CD4-positive, alpha-beta memory T cell (primary cell): ENCODE measurements at regions not wholly inside any gene's neighbourhood (a gene's known extent, or its start where the extent isn't known, plus 50 kb on each side); places are given as distances from the start of the nearest gene placed in this dataset.

Source experiments
- CTCF ChIA-PET: fragments of 350-600 bp; sonication (Branson Sonifier 250); formaldehyde crosslinking; loops from one replicate; lab custom pipeline; 2021; ENCODE audit warnings: inconsistent platforms; ENCODE audit not compliant: partially characterized antibody; lab: Charles Lee
- POLR2A ChIA-PET: fragments of 350-600 bp; sonication (Branson Sonifier 250); formaldehyde crosslinking; loops from one replicate; lab custom pipeline; 2021; ENCODE audit not compliant: partially characterized antibody; lab: Charles Lee
- DNase-seq, 5 donors: peaks; one replicate each; pipeline versions ENCODE4 v3.0.0 to v3.0.0-alpha.2; 2020 to 2022; ENCODE audit warnings: mixed read lengths in 1 of 5
- H3K27ac ChIP-seq: one replicate; pipeline ENCODE4 v1.7.0; 2013; ENCODE audit warnings: low read depth, low read length
- H3K27me3 ChIP-seq: 2 replicates; pipeline ENCODE4 v1.7.0; 2013; ENCODE audit warnings: mild to moderate bottlenecking, low read length, moderate library complexity; ENCODE audit not compliant: insufficient read depth
- H3K36me3 ChIP-seq: 2 replicates; pipeline ENCODE4 v1.7.0; 2013; ENCODE audit warnings: mild to moderate bottlenecking, low read length, moderate library complexity; ENCODE audit not compliant: insufficient read depth
- H3K4me1 ChIP-seq: 2 replicates; pipeline ENCODE4 v1.7.0; 2013; ENCODE audit warnings: mild to moderate bottlenecking, low read length, moderate library complexity; ENCODE audit not compliant: insufficient read depth
- H3K4me3 ChIP-seq, 2 donors: one replicate each; pipeline ENCODE4 v1.7.0; 2013; ENCODE audit warnings: low read length in 2 of 2, mild to moderate bottlenecking in 1 of 2
- H3K9me3 ChIP-seq, 2 donors: one replicate each; pipeline ENCODE4 v1.7.0; 2013; ENCODE audit warnings: low read length in 2 of 2, control low read depth in 1 of 2; ENCODE audit not compliant: control insufficient read depth in 1 of 2
- H3K27ac Mint-ChIP-seq, 7 donors: one replicate each; pipeline ENCODE4 v1.8.0; 2020 to 2021; ENCODE audit warnings: mixed read lengths in 7 of 7, mild to moderate bottlenecking in 6 of 7, inconsistent platforms in 3 of 7, moderate library complexity in 3 of 7
- H3K27me3 Mint-ChIP-seq, 2 donors: one replicate each; pipeline ENCODE4 v1.8.0; 2020 to 2021; ENCODE audit warnings: mixed read lengths in 2 of 2
- H3K36me3 Mint-ChIP-seq, 2 donors: one replicate each; pipeline ENCODE4 v1.8.0; 2020 to 2021; ENCODE audit warnings: mixed read lengths in 2 of 2, inconsistent platforms in 1 of 2, mild to moderate bottlenecking in 1 of 2
- H3K4me1 Mint-ChIP-seq, 4 donors: one replicate each; pipeline ENCODE4 v1.8.0; 2020 to 2021; ENCODE audit warnings: mixed read lengths in 4 of 4, mild to moderate bottlenecking in 1 of 4
- H3K4me3 Mint-ChIP-seq, 8 donors: one replicate each; pipeline ENCODE4 v1.8.0; 2020 to 2021; ENCODE audit warnings: mixed read lengths in 8 of 8, mild to moderate bottlenecking in 7 of 8, moderate library complexity in 6 of 8, inconsistent platforms in 3 of 8
- H3K9me3 Mint-ChIP-seq, 8 donors: one replicate each; pipeline ENCODE4 v1.8.0; 2020 to 2021; ENCODE audit warnings: mixed read lengths in 8 of 8, mild to moderate bottlenecking in 5 of 8, inconsistent platforms in 3 of 8, moderate library complexity in 1 of 8
- intact Hi-C: fragments of 100-400 bp; cut with micrococcal nuclease; formaldehyde crosslinking; loops from one replicate; pipeline ENCODE4 v1.15.1; 2023

DNA sequence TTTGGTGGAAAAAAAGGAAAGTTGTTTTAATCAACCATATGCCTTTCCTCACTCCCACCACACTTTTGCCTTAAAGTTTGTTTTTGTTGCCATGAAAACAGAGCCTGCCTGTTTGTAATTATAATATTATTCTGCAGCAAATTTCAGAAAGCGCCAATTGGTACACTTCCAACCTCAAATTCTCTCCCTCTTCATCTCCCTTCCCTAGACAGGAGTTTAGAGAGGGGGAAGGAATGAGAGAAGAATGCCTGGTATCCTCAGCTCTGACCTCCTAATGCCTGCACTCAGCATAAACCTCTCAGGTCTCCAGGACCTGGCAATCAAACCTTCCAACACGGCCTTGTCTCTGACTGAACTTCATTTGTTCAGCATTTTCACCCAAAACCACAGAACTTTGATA is 138.4 kb upstream of the HCCS start:
- H3K9me3 ChIP-seq, result no peaks in the 10 kb centered on the region
- H3K4me3 ChIP-seq, result no peak overlapping the region
- ChIA-PET POLR2A (no interaction called here), CTCF (no interaction called here)
- Mint-ChIP-seq H3K27me3 (no peaks in the 10 kb centered on the region), H3K4me3 (no peak overlapping the region), H3K27ac (no peak overlapping the region), H3K9me3 (peaks cover 0 to 39% (median 14%) of the 10 kb centered on the region in 8 donors), H3K4me1 (no peaks in the 10 kb centered on the region), H3K36me3 (peaks cover 0 to 2% of the 10 kb centered on the region in 2 donors)
- no peaks in the 10 kb centered on the region for H3K27me3 ChIP-seq
- H3K36me3 ChIP-seq, result no peaks in the 10 kb centered on the region
- no peak for DNase-seq
- intact Hi-C loops, result no loop called here
- no peak overlapping the region for H3K27ac ChIP-seq
- no peaks in the 10 kb centered on the region for H3K4me1 ChIP-seq

DNA sequence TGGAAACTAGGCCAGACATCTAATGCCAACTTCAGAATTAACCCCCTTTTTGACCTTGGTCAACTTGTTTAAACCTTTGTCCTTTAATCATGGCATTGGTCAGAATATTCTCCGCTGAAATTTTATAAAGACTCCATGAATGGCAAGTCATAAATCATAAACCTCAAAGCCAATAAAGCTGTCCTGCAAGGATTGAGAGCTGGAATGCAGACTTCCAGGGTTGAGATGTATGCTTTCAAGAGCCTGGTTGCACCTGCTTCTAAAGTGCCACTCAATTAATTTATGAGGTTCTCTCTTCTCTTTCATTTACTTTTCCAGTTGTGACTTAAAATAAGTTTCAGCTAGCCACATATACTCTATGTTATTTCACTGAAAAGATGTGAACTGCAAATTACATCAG is 136.2 kb upstream of the HCCS start:
- Mint-ChIP-seq H3K4me3 (no peak overlapping the region), H3K4me1 (no peaks in the 10 kb centered on the region), H3K27me3 (no peaks in the 10 kb centered on the region), H3K27ac (no peak overlapping the region), H3K9me3 (peaks cover 0 to 38% (median 10%) of the 10 kb centered on the region in 8 donors), H3K36me3 (peaks cover 0 to 2% of the 10 kb centered on the region in 2 donors)
- ChIA-PET POLR2A (no interaction called here), CTCF (no interaction called here)
- no peaks in the 10 kb centered on the region for H3K9me3 ChIP-seq
- intact Hi-C loops, result no loop called here
- H3K4me3 ChIP-seq, result no peak overlapping the region
- no peak overlapping the region for H3K27ac ChIP-seq
- no peaks in the 10 kb centered on the region for H3K4me1 ChIP-seq
- DNase-seq, result no peak
- no peaks in the 10 kb centered on the region for H3K36me3 ChIP-seq
- no peaks in the 10 kb centered on the region for H3K27me3 ChIP-seq

DNA sequence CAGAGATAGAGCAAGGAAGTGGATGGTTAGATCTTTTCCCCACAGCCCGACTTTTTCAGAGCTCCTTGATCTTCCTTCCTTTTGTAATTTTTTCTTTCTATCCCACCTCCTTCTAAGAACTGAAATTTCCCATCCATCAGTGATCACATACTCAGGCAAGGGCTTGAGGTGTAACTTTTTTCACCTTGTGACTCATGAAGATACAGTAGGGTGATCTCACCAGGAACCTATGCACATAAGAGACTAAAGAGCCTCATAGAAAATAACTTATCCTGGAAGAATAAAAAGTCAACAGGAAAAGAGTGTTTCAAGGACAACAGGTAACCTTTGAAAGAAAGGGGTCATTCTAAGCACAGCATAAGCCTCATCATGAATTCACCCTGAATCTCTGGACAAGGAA is 131.2 kb upstream of the HCCS start:
- H3K27me3 Mint-ChIP-seq, result no peaks in the 10 kb centered on the region
- no peak for DNase-seq
- intact Hi-C loops, result no loop called here
- no peaks in the 10 kb centered on the region for H3K36me3 ChIP-seq
- no peak overlapping the region for H3K27ac Mint-ChIP-seq
- H3K9me3 ChIP-seq, result no peaks in the 10 kb centered on the region
- H3K4me3 Mint-ChIP-seq, result no peak overlapping the region
- H3K27me3 ChIP-seq, result no peaks in the 10 kb centered on the region
- H3K9me3 Mint-ChIP-seq, result peaks cover 0 to 18% (median 6%) of the 10 kb centered on the region in 8 donors
- CTCF ChIA-PET, result no interaction called here
- no peak overlapping the region for H3K27ac ChIP-seq
- H3K4me3 ChIP-seq, result no peak overlapping the region
- no peaks in the 10 kb centered on the region for H3K4me1 Mint-ChIP-seq
- POLR2A ChIA-PET, result no interaction called here
- H3K4me1 ChIP-seq, result no peaks in the 10 kb centered on the region
- no peaks in the 10 kb centered on the region for H3K36me3 Mint-ChIP-seq

DNA sequence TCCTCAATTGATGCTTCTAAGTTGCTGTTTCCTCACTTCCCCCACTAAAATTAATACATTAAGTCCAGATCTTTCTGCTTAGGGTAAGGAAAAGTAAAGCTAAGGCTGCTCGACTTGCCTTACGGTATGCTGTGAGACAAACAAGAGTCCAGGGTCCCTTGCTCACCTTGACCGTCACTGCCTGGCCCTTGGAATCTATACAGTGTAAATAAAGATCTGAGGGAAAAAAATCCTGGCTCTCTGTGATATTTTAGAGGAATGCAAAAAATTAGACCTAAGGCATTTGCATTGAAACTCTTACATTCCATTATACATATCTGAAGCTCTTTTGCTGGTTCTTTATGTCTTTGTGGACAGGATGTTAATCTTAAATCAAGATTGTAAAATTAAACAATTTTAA is 129.6 kb upstream of the HCCS start:
- H3K27me3 Mint-ChIP-seq, result no peaks in the 10 kb centered on the region
- H3K4me3 ChIP-seq, result no peak overlapping the region
- no peak for DNase-seq
- no peaks in the 10 kb centered on the region for H3K36me3 Mint-ChIP-seq
- H3K9me3 ChIP-seq, result no peaks in the 10 kb centered on the region
- H3K9me3 Mint-ChIP-seq, result peaks cover 0 to 19% (median 7%) of the 10 kb centered on the region in 8 donors
- no peak overlapping the region for H3K27ac Mint-ChIP-seq
- intact Hi-C loops, result no loop called here
- ChIA-PET CTCF (no interaction called here), POLR2A (no interaction called here)
- H3K27me3 ChIP-seq, result no peaks in the 10 kb centered on the region
- no peaks in the 10 kb centered on the region for H3K4me1 ChIP-seq
- no peaks in the 10 kb centered on the region for H3K36me3 ChIP-seq
- no peak overlapping the region for H3K27ac ChIP-seq
- no peak overlapping the region for H3K4me3 Mint-ChIP-seq
- no peaks in the 10 kb centered on the region for H3K4me1 Mint-ChIP-seq

DNA sequence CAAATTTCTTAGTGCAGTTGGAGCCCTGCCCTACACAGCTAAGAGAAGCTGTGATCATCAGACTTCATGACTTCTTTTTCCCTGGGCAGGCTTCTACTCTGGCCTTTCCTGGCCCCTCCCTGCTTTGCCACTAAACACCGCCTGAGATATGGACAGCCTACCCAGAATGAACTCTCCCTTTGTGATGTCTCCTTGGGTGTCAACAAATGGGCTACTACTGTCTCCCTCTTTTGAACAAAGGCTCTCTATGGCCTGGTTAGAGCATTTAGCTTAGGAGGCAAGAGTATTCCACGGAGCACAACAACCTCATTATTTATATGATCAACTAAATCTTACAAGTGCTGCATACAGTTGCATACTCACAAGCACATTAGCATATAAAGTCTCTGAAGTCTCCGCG is 127.6 kb upstream of the HCCS start:
- Mint-ChIP-seq H3K9me3 (peaks cover 0 to 16% (median 4%) of the 10 kb centered on the region in 8 donors), H3K27ac (no peak overlapping the region), H3K4me3 (no peak overlapping the region), H3K4me1 (no peaks in the 10 kb centered on the region), H3K36me3 (no peaks in the 10 kb centered on the region), H3K27me3 (no peaks in the 10 kb centered on the region)
- POLR2A ChIA-PET, result no interaction called here
- DNase-seq, result no peak
- Histone ChIP-seq H3K4me3 (no peak overlapping the region), H3K36me3 (no peaks in the 10 kb centered on the region), H3K9me3 (no peaks in the 10 kb centered on the region), H3K27me3 (no peaks in the 10 kb centered on the region), H3K4me1 (no peaks in the 10 kb centered on the region), H3K27ac (no peak overlapping the region)
- intact Hi-C loops, result no loop called here
- CTCF ChIA-PET, result no interaction called here

DNA sequence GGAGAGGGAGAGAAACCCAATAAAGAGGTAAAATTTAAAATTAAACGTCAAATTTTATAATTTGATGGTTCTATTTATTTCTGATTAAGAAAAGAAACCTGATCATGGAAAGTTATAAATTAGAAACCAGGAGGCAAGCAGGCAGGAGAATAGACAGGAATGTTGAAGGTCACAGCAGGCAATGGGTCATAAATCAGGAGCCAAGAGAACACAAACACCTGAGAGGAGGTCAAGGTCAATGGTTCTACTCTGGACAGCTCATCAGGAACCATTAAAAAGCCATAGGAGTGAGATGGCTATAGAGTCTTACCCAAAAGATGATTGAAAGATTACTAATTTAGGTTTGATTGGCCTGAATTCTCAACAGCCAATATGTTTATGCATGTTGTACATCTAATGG is 126.9 kb upstream of the HCCS start:
- H3K27ac Mint-ChIP-seq, result no peak overlapping the region
- POLR2A ChIA-PET, result no interaction called here
- H3K36me3 ChIP-seq, result no peaks in the 10 kb centered on the region
- no peak overlapping the region for H3K27ac ChIP-seq
- no peaks in the 10 kb centered on the region for H3K27me3 Mint-ChIP-seq
- H3K4me1 Mint-ChIP-seq, result no peaks in the 10 kb centered on the region
- H3K4me3 Mint-ChIP-seq, result no peak overlapping the region
- H3K9me3 Mint-ChIP-seq, result peaks cover 0 to 14% (median 3%) of the 10 kb centered on the region in 8 donors
- H3K36me3 Mint-ChIP-seq, result no peaks in the 10 kb centered on the region
- no peaks in the 10 kb centered on the region for H3K27me3 ChIP-seq
- no peaks in the 10 kb centered on the region for H3K9me3 ChIP-seq
- CTCF ChIA-PET, result no interaction called here
- intact Hi-C loops, result no loop called here
- H3K4me3 ChIP-seq, result no peak overlapping the region
- no peak for DNase-seq
- no peaks in the 10 kb centered on the region for H3K4me1 ChIP-seq

DNA sequence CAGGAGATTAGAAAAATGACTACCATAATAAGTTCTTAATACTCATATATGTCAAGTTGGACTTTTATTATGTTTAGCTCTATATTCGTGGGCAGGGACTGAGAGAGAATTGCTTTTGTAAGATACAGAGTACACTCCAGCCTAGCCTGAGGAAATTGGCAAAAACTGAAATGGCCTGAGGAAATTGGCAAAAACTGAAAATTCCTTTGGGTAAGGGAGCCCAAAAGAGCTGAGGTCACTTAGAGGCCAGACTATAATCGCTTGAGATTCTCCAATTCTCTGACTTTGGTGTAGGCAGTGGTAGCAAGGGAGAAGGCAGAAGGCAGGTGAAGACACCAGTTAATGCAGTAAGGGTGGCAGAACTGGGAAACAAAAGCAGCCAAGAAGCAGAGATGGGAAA is 124.5 kb upstream of the HCCS start:
- no peaks in the 10 kb centered on the region for H3K4me1 Mint-ChIP-seq
- Histone ChIP-seq H3K9me3 (no peaks in the 10 kb centered on the region), H3K27ac (no peak overlapping the region), H3K4me1 (no peaks in the 10 kb centered on the region), H3K4me3 (no peak overlapping the region), H3K36me3 (no peaks in the 10 kb centered on the region), H3K27me3 (no peaks in the 10 kb centered on the region)
- H3K27me3 Mint-ChIP-seq, result no peaks in the 10 kb centered on the region
- ChIA-PET POLR2A (no interaction called here), CTCF (no interaction called here)
- intact Hi-C loops, result no loop called here
- H3K27ac Mint-ChIP-seq, result no peak overlapping the region
- no peak overlapping the region for H3K4me3 Mint-ChIP-seq
- no peaks in the 10 kb centered on the region for H3K36me3 Mint-ChIP-seq
- no peak for DNase-seq
- H3K9me3 Mint-ChIP-seq, result peaks cover 0 to 13% (median 5%) of the 10 kb centered on the region in 8 donors

DNA sequence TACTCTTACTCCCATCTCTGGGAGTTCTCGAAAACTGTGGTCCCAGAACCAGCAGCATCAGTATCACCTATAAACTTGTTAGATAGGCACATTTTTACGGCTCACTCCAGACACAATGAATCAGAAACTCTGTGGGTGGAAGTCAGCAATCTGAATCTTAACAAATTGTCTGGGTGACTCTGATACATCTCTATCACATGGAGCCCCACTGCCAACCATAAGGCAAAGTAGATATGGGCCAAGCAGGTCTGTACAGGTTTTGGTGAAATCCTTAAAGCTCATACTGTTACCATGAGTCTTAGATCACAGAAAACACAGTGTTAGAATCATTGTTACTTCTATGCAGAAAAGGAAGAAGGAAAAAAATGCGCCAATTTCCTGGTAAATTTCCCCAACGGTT is 122.5 kb upstream of the HCCS start:
- H3K4me1 ChIP-seq, result no peaks in the 10 kb centered on the region
- H3K27ac Mint-ChIP-seq, result no peak overlapping the region
- no peaks in the 10 kb centered on the region for H3K36me3 ChIP-seq
- H3K27me3 ChIP-seq, result no peaks in the 10 kb centered on the region
- ChIA-PET POLR2A (no interaction called here), CTCF (no interaction called here)
- H3K27ac ChIP-seq, result no peak overlapping the region
- no peaks in the 10 kb centered on the region for H3K36me3 Mint-ChIP-seq
- H3K27me3 Mint-ChIP-seq, result no peaks in the 10 kb centered on the region
- no peak overlapping the region for H3K4me3 Mint-ChIP-seq
- no peak overlapping the region for H3K4me3 ChIP-seq
- peaks cover 0 to 17% (median 10%) of the 10 kb centered on the region in 8 donors for H3K9me3 Mint-ChIP-seq
- H3K4me1 Mint-ChIP-seq, result no peaks in the 10 kb centered on the region
- intact Hi-C loops, result no loop called here
- DNase-seq, result no peak
- no peaks in the 10 kb centered on the region for H3K9me3 ChIP-seq
